HFFc6 (cell line): ENCODE measurements at regions not wholly inside any gene's neighbourhood (a gene's known extent, or its start where the extent isn't known, plus 50 kb on each side); places are given as distances from the start of the nearest gene placed in this dataset.

ENCODE experiments used
- DNase-seq: peaks from one replicate; pipeline ENCODE4 v3.0.0-alpha.2; 2018
- H3K27ac Mint-ChIP-seq: 2 replicates; pipeline ENCODE4 v1.8.0; 2020; ENCODE audit warnings: mild to moderate bottlenecking, mixed read lengths
- H3K27me3 Mint-ChIP-seq: 2 replicates; pipeline ENCODE4 v1.8.0; 2021; ENCODE audit warnings: mild to moderate bottlenecking, moderate library complexity, mixed read lengths; ENCODE audit not compliant: insufficient read depth
- H3K36me3 Mint-ChIP-seq: 2 replicates; pipeline ENCODE4 v1.8.0; 2021; ENCODE audit warnings: low read depth, mixed read lengths
- H3K4me1 Mint-ChIP-seq: 2 replicates; pipeline ENCODE4 v1.8.0; 2020; ENCODE audit warnings: low read depth, mixed read lengths
- H3K4me3 Mint-ChIP-seq: 2 replicates; pipeline ENCODE4 v1.8.0; 2020; ENCODE audit warnings: mild to moderate bottlenecking, moderate library complexity, mixed read lengths
- H3K9me3 Mint-ChIP-seq: 2 replicates; pipeline ENCODE4 v1.8.0; 2020; ENCODE audit warnings: mild to moderate bottlenecking, mixed read lengths
- CTCF ChIP-seq: fragments of 200-600 bp; sonication (generic); IDR thresholded peaks from 2 replicates; pipeline ENCODE4 v1.5.0; 2021; ENCODE audit warnings: antibody characterized with exemption, mild to moderate bottlenecking

DNA sequence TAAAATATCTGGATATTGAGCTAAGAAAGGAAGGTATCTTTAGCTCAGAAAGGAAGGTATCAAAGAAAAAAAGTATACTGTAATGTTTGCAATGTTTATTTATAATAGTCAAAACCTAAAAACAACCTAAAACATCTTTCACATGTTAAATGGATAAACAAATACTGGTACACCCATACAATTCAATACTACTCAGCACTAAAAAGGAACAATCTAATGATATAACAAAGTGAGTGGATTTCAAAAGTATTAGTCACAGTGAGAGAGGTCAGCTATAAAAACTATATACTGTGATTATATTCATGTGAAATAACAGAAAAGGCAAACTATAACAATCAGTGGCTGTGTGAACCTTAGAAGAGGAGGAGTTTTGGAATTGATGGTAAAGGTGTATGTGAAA is 455.0 kb upstream of the FTMT start:
- Mint-ChIP-seq H3K27me3 (no peaks in the 10 kb centered on the region), H3K36me3 (no peaks in the 10 kb centered on the region)

GRCh38 chr5:121399879-121400278 is 451.8 kb upstream of the FTMT start:
- H3K4me1 Mint-ChIP-seq, result no peaks in the 10 kb centered on the region
- no peaks in the 10 kb centered on the region for H3K27me3 Mint-ChIP-seq
- no peaks in the 10 kb centered on the region for H3K36me3 Mint-ChIP-seq
- no peak for DNase-seq
- TF ChIP-seq CTCF, result no peak
- no peak overlapping the region for H3K4me3 Mint-ChIP-seq
- peaks cover 10% of the 10 kb centered on the region for H3K9me3 Mint-ChIP-seq
- no peak overlapping the region for H3K27ac Mint-ChIP-seq

More for the DNA sequence above, 455.0 kb upstream of the FTMT start:
- H3K4me1 Mint-ChIP-seq, result no peaks in the 10 kb centered on the region
- no peaks in the 10 kb centered on the region; the same call in 1 of the 2 replicates for H3K9me3 Mint-ChIP-seq
- H3K4me3 Mint-ChIP-seq, result no peak overlapping the region
- no peak for TF ChIP-seq CTCF
- H3K27ac Mint-ChIP-seq, result no peak overlapping the region
- DNase-seq, result no peak

GRCh38 chr5:121408778-121409177 is 442.9 kb upstream of the FTMT start:
- no peak overlapping the region for H3K27ac Mint-ChIP-seq
- DNase-seq, result no peak
- H3K4me1 Mint-ChIP-seq, result no peaks in the 10 kb centered on the region
- H3K36me3 Mint-ChIP-seq, result no peaks in the 10 kb centered on the region
- H3K4me3 Mint-ChIP-seq, result no peak overlapping the region
- TF ChIP-seq CTCF, result no peak
- peaks cover 8% of the 10 kb centered on the region; the same call in 1 of the 2 replicates for H3K9me3 Mint-ChIP-seq
- H3K27me3 Mint-ChIP-seq, result no peaks in the 10 kb centered on the region; the same call in 1 of the 2 replicates

DNA sequence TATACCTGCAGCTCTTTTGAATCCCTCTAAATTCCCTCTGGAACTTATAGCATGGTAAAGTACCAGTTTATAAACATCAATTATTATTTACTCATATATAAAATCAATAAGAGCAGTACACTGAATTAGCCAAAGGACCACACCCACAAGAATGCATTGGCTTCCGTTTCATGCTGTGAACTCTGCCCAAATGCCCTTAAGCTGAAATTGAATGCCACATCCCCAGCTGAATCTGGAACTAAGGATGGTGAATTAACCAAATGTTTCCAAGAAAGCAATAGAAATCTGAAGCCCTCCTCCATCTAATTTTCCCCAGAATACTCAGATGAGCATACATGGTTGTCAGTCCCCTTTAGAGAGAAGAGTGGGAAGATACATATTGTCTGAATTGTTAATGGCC is 436.4 kb upstream of the FTMT start:
- H3K4me1 Mint-ChIP-seq, result no peaks in the 10 kb centered on the region
- TF ChIP-seq CTCF, result no peak

DNA sequence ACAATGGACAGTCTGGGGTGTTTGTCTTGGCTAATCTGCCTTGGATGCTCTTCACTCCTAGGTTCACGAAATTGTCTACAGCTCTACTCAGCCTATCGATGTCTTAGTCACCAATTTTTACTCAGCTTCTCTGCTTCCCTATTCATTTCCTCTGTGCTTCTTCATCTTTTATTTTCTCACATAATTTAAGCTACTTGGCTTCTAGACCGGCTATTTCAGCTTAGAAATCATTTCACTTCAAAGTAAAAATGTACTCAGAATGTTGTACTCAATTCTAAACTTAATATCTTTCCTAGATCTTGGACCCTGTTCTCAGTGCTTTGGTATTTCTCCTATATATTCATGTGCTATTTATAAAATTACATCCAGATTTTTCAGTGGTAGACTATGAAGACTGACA is 430.0 kb upstream of the FTMT start:
- H3K27me3 Mint-ChIP-seq, result no peaks in the 10 kb centered on the region; the same call in 1 of the 2 replicates
- no peak overlapping the region for H3K27ac Mint-ChIP-seq
- H3K4me3 Mint-ChIP-seq, result no peak overlapping the region
- H3K9me3 Mint-ChIP-seq, result peaks cover 29% of the 10 kb centered on the region
- H3K4me1 Mint-ChIP-seq, result no peaks in the 10 kb centered on the region
- no peak for DNase-seq
- no peak for TF ChIP-seq CTCF
- H3K36me3 Mint-ChIP-seq, result no peaks in the 10 kb centered on the region

More for the DNA sequence above, 436.4 kb upstream of the FTMT start:
- no peak overlapping the region for H3K27ac Mint-ChIP-seq
- H3K4me3 Mint-ChIP-seq, result no peak overlapping the region
- H3K36me3 Mint-ChIP-seq, result no peaks in the 10 kb centered on the region
- peaks cover 19% of the 10 kb centered on the region for H3K9me3 Mint-ChIP-seq
- DNase-seq, result no peak
- H3K27me3 Mint-ChIP-seq, result no peaks in the 10 kb centered on the region

GRCh38 chr5:121424976-121425375 is 426.7 kb upstream of the FTMT start:
- Mint-ChIP-seq H3K4me3 (no peak overlapping the region), H3K36me3 (no peaks in the 10 kb centered on the region), H3K27ac (no peak overlapping the region), H3K4me1 (no peaks in the 10 kb centered on the region), H3K9me3 (peaks cover 11% of the 10 kb centered on the region), H3K27me3 (no peaks in the 10 kb centered on the region; the same call in none of the 2 replicates)
- TF ChIP-seq CTCF, result no peak
- DNase-seq, result no peak
